ENCODE measurements at regions not wholly inside any gene's neighbourhood (a gene's known extent, or its start where the extent isn't known, plus 50 kb on each side); places are given as distances from the start of the nearest gene placed in this dataset.

DNA sequence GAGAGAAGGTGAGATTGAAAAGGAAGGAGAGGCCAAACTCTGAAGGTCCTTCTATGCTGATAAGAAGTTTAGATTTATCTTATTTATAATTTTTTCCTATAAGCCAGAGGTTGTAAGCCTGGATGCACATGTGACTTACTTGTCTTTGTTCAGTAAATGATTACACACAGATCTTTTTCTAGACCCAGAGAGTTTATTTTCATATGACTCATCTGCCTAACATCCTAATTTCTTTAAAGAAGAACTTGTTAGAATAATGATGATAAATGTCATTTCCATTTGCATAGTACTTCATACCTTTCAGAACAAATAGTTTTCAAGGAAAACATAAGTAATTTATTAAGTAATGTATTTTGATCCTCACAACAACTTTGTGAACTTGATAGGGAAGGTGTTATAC, 434.8 kb upstream of the DPH6 start:
- Histone ChIP-seq H3K4me3 (ENCODE audit: low read length) (no peak overlapping the region), H3K9me3 (ENCODE audit: control insufficient read depth, insufficient read depth, low read length) (no peaks in the 10 kb centered on the region), H3K4me1 (ENCODE audit: control insufficient read depth, insufficient read depth, low read length) (no peaks in the 10 kb centered on the region), H3K27me3 (ENCODE audit: control insufficient read depth, insufficient read depth, low read length) (no peaks in the 10 kb centered on the region), H3K36me3 (ENCODE audit: control insufficient read depth, insufficient read depth, low read length) (no peaks in the 10 kb centered on the region), H3K27ac (ENCODE audit: low read length) (no peak overlapping the region)
- ATAC-seq, result no peak
- peaks cover 7 to 11% of the 10 kb centered on the region in 2 donors for H3K9me3 Mint-ChIP-seq
- intact Hi-C loops (cut with micrococcal nuclease), result no loop called here
- no peak for DNase-seq
- no peaks in the 10 kb centered on the region for H3K27me3 Mint-ChIP-seq (ENCODE audit: low read depth in 2 of 2)
- TF ChIP-seq, protein P1, sequence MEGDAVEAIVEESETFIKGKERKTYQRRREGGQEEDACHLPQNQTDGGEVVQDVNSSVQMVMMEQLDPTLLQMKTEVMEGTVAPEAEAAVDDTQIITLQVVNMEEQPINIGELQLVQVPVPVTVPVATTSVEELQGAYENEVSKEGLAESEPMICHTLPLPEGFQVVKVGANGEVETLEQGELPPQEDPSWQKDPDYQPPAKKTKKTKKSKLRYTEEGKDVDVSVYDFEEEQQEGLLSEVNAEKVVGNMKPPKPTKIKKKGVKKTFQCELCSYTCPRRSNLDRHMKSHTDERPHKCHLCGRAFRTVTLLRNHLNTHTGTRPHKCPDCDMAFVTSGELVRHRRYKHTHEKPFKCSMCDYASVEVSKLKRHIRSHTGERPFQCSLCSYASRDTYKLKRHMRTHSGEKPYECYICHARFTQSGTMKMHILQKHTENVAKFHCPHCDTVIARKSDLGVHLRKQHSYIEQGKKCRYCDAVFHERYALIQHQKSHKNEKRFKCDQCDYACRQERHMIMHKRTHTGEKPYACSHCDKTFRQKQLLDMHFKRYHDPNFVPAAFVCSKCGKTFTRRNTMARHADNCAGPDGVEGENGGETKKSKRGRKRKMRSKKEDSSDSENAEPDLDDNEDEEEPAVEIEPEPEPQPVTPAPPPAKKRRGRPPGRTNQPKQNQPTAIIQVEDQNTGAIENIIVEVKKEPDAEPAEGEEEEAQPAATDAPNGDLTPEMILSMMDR (IDR thresholded peaks at IDR 0.05), result no peak
- H3K4me1 Mint-ChIP-seq, result no peaks in the 10 kb centered on the region
- H3K4me3 Mint-ChIP-seq, result no peak overlapping the region
- H3K27ac Mint-ChIP-seq, result no peak overlapping the region
- H3K36me3 Mint-ChIP-seq, result no peaks in the 10 kb centered on the region

DNA sequence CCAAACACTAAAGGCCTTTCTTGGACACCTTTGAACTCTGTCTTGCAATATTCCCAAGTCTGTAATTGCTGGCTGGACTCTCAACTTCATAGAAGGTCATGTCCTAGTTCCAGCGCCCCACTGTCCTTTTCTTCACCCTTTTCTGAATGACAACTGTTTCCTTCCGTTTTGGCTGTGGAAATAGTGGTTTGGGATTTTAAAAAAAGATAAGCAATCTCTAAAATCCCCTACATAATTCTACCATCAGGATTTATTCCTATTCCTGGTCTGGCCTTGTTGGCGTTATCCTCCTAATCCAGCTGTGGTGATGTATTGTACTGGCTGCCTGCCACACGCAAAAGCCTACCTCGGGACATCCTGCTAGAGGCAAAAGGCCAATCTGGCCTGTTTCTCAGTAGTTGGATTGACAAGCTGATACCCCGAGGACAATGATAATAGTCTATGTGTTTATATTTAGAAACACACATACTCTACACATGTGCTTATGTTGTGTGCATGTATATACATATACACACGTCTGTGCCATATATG, 440.3 kb upstream of the DPH6 start:
- DNase-seq, result no peak
- Mint-ChIP-seq H3K9me3 (peaks cover 10 to 14% of the 10 kb centered on the region in 2 donors), H3K27me3 (ENCODE audit: low read depth in 2 of 2) (no peaks in the 10 kb centered on the region), H3K4me1 (no peaks in the 10 kb centered on the region), H3K4me3 (no peak overlapping the region), H3K36me3 (no peaks in the 10 kb centered on the region), H3K27ac (no peak overlapping the region)
- no peaks in the 10 kb centered on the region for H3K27me3 ChIP-seq (ENCODE audit: control insufficient read depth, insufficient read depth, low read length)
- no peaks in the 10 kb centered on the region for H3K4me1 ChIP-seq (ENCODE audit: control insufficient read depth, insufficient read depth, low read length)
- 64% methylated on average over 4 of the region's 7 CpGs for WGBS (ENCODE audit: insufficient coverage)
- H3K27ac ChIP-seq (ENCODE audit: low read length), result no peak overlapping the region
- H3K9me3 ChIP-seq (ENCODE audit: control insufficient read depth, insufficient read depth, low read length), result no peaks in the 10 kb centered on the region
- no peak for ATAC-seq
- TF ChIP-seq, protein P1 (IDR thresholded peaks at IDR 0.05), result no peak
- no peaks in the 10 kb centered on the region for H3K36me3 ChIP-seq (ENCODE audit: control insufficient read depth, insufficient read depth, low read length)
- H3K4me3 ChIP-seq (ENCODE audit: low read length), result no peak overlapping the region
- intact Hi-C loops (cut with micrococcal nuclease), result no loop called here

DNA sequence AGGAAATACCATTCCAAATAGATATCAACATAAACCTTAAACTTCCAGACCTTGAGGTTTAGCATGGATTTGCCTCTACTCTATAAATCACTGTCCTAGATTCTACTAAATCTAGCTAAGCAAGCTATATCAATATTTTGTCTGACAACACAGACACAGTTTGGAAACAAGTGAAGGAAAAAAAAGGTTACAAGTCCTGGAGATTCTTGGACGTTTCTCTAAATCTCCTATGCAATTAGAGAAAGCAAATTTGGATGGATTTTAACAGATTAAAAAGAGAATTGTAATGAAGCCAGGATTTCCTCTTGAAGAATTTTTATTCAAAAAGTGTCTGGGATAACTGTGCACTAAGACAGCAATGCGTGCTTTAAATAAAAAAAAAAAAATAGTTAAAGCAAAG, 441.1 kb upstream of the DPH6 start:
- Mint-ChIP-seq H3K9me3 (peaks cover 8 to 11% of the 10 kb centered on the region in 2 donors), H3K4me1 (no peaks in the 10 kb centered on the region), H3K36me3 (no peaks in the 10 kb centered on the region), H3K27ac (no peak overlapping the region), H3K27me3 (ENCODE audit: low read depth in 2 of 2) (no peaks in the 10 kb centered on the region), H3K4me3 (no peak overlapping the region)
- WGBS (ENCODE audit: insufficient coverage), result 67% methylated on average over 2 of the region's 2 CpGs
- no peaks in the 10 kb centered on the region for H3K36me3 ChIP-seq (ENCODE audit: control insufficient read depth, insufficient read depth, low read length)
- DNase-seq (no peak), ATAC-seq (no peak)
- no peaks in the 10 kb centered on the region for H3K4me1 ChIP-seq (ENCODE audit: control insufficient read depth, insufficient read depth, low read length)
- TF ChIP-seq, protein P1 (IDR thresholded peaks at IDR 0.05), result no peak
- no peak overlapping the region for H3K27ac ChIP-seq (ENCODE audit: low read length)
- no peak overlapping the region for H3K4me3 ChIP-seq (ENCODE audit: low read length)
- no peaks in the 10 kb centered on the region for H3K27me3 ChIP-seq (ENCODE audit: control insufficient read depth, insufficient read depth, low read length)
- intact Hi-C loops (cut with micrococcal nuclease), result no loop called here
- H3K9me3 ChIP-seq (ENCODE audit: control insufficient read depth, insufficient read depth, low read length), result no peaks in the 10 kb centered on the region

DNA sequence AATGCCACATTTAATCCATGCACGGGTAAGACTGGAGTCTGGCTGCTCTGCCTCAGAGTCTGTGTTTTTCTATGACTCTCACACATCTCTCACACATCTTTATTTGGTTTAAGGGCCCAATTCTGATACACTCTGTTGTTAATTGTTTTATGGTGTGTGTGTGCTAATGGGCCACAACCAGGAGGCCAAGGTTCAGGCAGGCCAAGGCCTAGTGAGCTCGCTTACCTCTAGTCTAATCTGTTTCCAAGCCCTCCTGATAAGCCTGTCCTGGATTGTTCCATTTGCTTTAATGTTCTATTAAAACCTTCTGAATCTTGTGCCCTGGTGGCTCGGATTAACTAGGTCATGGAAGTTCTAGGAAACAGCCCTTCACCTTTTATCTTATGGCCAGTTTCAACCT, 445.4 kb upstream of the DPH6 start:
- intact Hi-C loops (cut with micrococcal nuclease), result no loop called here
- WGBS (ENCODE audit: insufficient coverage), result 60% methylated on average over 3 of the region's 3 CpGs
- Histone ChIP-seq H3K9me3 (ENCODE audit: control insufficient read depth, insufficient read depth, low read length) (no peaks in the 10 kb centered on the region), H3K27ac (ENCODE audit: low read length) (no peak overlapping the region), H3K4me3 (ENCODE audit: low read length) (no peak overlapping the region), H3K27me3 (ENCODE audit: control insufficient read depth, insufficient read depth, low read length) (no peaks in the 10 kb centered on the region), H3K36me3 (ENCODE audit: control insufficient read depth, insufficient read depth, low read length) (no peaks in the 10 kb centered on the region), H3K4me1 (ENCODE audit: control insufficient read depth, insufficient read depth, low read length) (no peaks in the 10 kb centered on the region)
- ATAC-seq (no peak), DNase-seq (no peak)
- Mint-ChIP-seq H3K4me1 (no peaks in the 10 kb centered on the region), H3K36me3 (no peaks in the 10 kb centered on the region), H3K27ac (no peak overlapping the region), H3K4me3 (no peak overlapping the region), H3K27me3 (ENCODE audit: low read depth in 2 of 2) (no peaks in the 10 kb centered on the region), H3K9me3 (peaks cover 13 to 20% of the 10 kb centered on the region in 2 donors)
- TF ChIP-seq, protein P1 (IDR thresholded peaks at IDR 0.05), result no peak

Data from natural killer cell (primary cell).